HL-60 (cell line): ENCODE measurements at regions not wholly inside any gene's neighbourhood (a gene's known extent, or its start where the extent isn't known, plus 50 kb on each side); places are given as distances from the start of the nearest gene placed in this dataset.

Experiments
- SPI1 ChIP-seq: IDR thresholded peaks from 2 replicates; pipeline ENCODE4 v1.6.1; 2012; ENCODE audit warnings: low read depth, mild to moderate bottlenecking, borderline replicate concordance
- TF ChIP-seq, protein P1 (sequence below): IDR thresholded peaks from 2 replicates; pipeline ENCODE4 v1.6.1; 2012; ENCODE audit warnings: low read depth; ENCODE audit not compliant: insufficient replicate concordance
- TF ChIP-seq, protein P2 (sequence below): IDR thresholded peaks from one replicate; pipeline ENCODE4 v1.5.1; 2011; ENCODE audit warnings: low read length, control low read depth, inconsistent platforms; ENCODE audit not compliant: insufficient read depth

DNA sequence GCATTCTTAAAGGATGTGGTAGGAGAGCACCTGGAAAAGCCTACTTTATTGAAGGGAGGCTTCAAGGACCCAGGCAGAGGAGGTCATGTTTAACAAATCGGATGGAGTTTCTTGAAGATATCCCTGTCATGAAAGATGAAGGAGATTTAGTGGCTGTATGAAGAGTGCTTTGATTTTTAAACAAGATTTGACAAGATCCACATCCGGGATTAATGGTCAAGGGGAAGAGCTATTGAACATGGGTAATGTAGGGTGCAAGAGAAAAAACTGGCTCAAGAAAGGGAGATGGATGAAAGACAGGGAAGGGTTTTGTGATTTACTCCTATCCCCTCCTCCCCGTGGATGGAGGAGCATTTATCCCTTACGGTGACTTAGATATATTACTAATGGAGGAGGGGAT, 113.1 kb upstream of the OSR1 start:
- TF ChIP-seq, protein P1, sequence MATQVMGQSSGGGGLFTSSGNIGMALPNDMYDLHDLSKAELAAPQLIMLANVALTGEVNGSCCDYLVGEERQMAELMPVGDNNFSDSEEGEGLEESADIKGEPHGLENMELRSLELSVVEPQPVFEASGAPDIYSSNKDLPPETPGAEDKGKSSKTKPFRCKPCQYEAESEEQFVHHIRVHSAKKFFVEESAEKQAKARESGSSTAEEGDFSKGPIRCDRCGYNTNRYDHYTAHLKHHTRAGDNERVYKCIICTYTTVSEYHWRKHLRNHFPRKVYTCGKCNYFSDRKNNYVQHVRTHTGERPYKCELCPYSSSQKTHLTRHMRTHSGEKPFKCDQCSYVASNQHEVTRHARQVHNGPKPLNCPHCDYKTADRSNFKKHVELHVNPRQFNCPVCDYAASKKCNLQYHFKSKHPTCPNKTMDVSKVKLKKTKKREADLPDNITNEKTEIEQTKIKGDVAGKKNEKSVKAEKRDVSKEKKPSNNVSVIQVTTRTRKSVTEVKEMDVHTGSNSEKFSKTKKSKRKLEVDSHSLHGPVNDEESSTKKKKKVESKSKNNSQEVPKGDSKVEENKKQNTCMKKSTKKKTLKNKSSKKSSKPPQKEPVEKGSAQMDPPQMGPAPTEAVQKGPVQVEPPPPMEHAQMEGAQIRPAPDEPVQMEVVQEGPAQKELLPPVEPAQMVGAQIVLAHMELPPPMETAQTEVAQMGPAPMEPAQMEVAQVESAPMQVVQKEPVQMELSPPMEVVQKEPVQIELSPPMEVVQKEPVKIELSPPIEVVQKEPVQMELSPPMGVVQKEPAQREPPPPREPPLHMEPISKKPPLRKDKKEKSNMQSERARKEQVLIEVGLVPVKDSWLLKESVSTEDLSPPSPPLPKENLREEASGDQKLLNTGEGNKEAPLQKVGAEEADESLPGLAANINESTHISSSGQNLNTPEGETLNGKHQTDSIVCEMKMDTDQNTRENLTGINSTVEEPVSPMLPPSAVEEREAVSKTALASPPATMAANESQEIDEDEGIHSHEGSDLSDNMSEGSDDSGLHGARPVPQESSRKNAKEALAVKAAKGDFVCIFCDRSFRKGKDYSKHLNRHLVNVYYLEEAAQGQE, result no peak
- TF ChIP-seq, protein P2, sequence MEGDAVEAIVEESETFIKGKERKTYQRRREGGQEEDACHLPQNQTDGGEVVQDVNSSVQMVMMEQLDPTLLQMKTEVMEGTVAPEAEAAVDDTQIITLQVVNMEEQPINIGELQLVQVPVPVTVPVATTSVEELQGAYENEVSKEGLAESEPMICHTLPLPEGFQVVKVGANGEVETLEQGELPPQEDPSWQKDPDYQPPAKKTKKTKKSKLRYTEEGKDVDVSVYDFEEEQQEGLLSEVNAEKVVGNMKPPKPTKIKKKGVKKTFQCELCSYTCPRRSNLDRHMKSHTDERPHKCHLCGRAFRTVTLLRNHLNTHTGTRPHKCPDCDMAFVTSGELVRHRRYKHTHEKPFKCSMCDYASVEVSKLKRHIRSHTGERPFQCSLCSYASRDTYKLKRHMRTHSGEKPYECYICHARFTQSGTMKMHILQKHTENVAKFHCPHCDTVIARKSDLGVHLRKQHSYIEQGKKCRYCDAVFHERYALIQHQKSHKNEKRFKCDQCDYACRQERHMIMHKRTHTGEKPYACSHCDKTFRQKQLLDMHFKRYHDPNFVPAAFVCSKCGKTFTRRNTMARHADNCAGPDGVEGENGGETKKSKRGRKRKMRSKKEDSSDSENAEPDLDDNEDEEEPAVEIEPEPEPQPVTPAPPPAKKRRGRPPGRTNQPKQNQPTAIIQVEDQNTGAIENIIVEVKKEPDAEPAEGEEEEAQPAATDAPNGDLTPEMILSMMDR, result no peak
- no peak for TF ChIP-seq SPI1
